Thyroid gland (tissue), 4 donors: ENCODE measurements at regions not wholly inside any gene's neighbourhood (a gene's known extent, or its start where the extent isn't known, plus 50 kb on each side); places are given as distances from the start of the nearest gene placed in this dataset.

Source experiments
- CTCF ChIP-seq, 6 experiments: fragments of 200-600 bp in 3 of 6; fragments of 450-650 bp in 3 of 6; sonication (generic) in 3 of 6; IDR thresholded peaks; one replicate each; pipeline ENCODE4 v1.5.1; 2016 to 2019; ENCODE audit warnings: antibody characterized with exemption in 6 of 6, mild to moderate bottlenecking in 2 of 6, inconsistent platforms in 1 of 6, moderate library complexity in 1 of 6
- POLR2A ChIP-seq, 2 donors: fragments of 450-650 bp; IDR thresholded peaks; one replicate each; pipeline ENCODE4 v1.6.1; 2017; ENCODE audit warnings: antibody characterized with exemption in 2 of 2, mild to moderate bottlenecking in 2 of 2, moderate library complexity in 1 of 2

DNA sequence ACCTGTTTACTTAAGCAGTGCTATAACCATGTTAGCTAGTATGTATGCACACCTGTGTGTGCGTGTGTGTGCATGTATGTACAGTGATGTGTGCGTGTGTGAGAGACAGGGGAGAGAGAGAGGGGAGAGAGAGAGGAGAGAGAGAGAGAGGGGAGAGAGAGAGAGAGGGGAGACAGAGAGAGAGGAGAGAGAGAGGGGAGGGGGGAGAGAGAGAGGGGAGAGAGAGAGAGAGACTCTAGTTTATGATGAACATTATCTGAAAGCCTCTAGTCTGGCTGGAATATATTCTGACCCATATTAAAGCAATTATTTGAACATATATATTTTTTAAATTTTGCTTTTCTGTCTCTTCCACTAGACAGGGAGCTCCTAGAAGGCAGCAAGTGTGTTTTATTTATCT, 117.5 kb upstream of the CPEB4 start:
- TF ChIP-seq CTCF (IDR thresholded peaks at IDR 0.05), result no peak
- TF ChIP-seq POLR2A (IDR thresholded peaks at IDR 0.05), result no peak
